ENCODE measurements at regions not wholly inside any gene's neighbourhood (a gene's known extent, or its start where the extent isn't known, plus 50 kb on each side); places are given as distances from the start of the nearest gene placed in this dataset.

- peak; percentile 55 for DNase-seq
Observed at GRCh38 chr18:23077493-23078256, 57.6 kb upstream of the CABLES1 start.

GRCh38 chr18:23085066-23085465 is 50.2 kb upstream of the CABLES1 start:
- no peak for DNase-seq
